SJCRH30 (cell line): ENCODE measurements at regions not wholly inside any gene's neighbourhood (a gene's known extent, or its start where the extent isn't known, plus 50 kb on each side); places are given as distances from the start of the nearest gene placed in this dataset.

Source experiments
- DNase-seq, 2 experiments: peaks; one replicate each; pipeline ENCODE4 v3.0.0-alpha.2; 2015 to 2020
- H3K27ac ChIP-seq: fragments of 250-450 bp; sonication (Bioruptor Pico); 2 replicates; pipeline ENCODE4 v1.5.1; 2020; ENCODE audit warnings: mild to moderate bottlenecking, moderate library complexity
- H3K27me3 ChIP-seq: fragments of 250-450 bp; sonication (Bioruptor Pico); 2 replicates; pipeline ENCODE4 v1.5.1; 2020; ENCODE audit warnings: mild to moderate bottlenecking, moderate library complexity
- H3K36me3 ChIP-seq: fragments of 250-450 bp; sonication (Bioruptor Pico); 2 replicates; pipeline ENCODE4 v1.5.1; 2020; ENCODE audit warnings: mild to moderate bottlenecking, moderate library complexity
- H3K4me1 ChIP-seq: fragments of 250-450 bp; sonication (Bioruptor Pico); 2 replicates; pipeline ENCODE4 v1.5.1; 2020; ENCODE audit warnings: mild to moderate bottlenecking, moderate library complexity
- H3K4me3 ChIP-seq: fragments of 250-450 bp; sonication (Bioruptor Pico); 2 replicates; pipeline ENCODE4 v1.5.1; 2020; ENCODE audit warnings: mild to moderate bottlenecking, moderate library complexity
- H3K9me3 ChIP-seq: fragments of 250-450 bp; sonication (Bioruptor Pico); replicated peaks from 2 replicates; pipeline ENCODE4 v1.5.1; 2020; ENCODE audit warnings: mild to moderate bottlenecking, moderate library complexity

GRCh38 chr15:24861014-24861690 lies 93.6 kb upstream of the SNRPN start:
- Histone ChIP-seq H3K36me3 (no peaks in the 10 kb centered on the region), H3K4me3 (no peak overlapping the region), H3K27me3 (no peaks in the 10 kb centered on the region), H3K9me3 (no peaks in the 10 kb centered on the region), H3K4me1 (no peaks in the 10 kb centered on the region), H3K27ac (no peak overlapping the region)
- DNase-seq: no peak

- no peak overlapping the region for H3K4me3 ChIP-seq
- H3K27ac ChIP-seq: no peak overlapping the region
- no peak for DNase-seq
- H3K27me3 ChIP-seq: no peaks in the 10 kb centered on the region
- no peaks in the 10 kb centered on the region for H3K4me1 ChIP-seq
- no peaks in the 10 kb centered on the region for H3K9me3 ChIP-seq
- no peaks in the 10 kb centered on the region for H3K36me3 ChIP-seq
These were observed 91.9 kb upstream of the SNRPN start for GRCh38 chr15:24862726-24863521.

GRCh38 chr15:24865303-24865702 lies 89.5 kb upstream of the SNRPN start:
- Histone ChIP-seq H3K4me3 (no peak overlapping the region), H3K27ac (no peak overlapping the region), H3K27me3 (no peaks in the 10 kb centered on the region), H3K9me3 (no peaks in the 10 kb centered on the region), H3K4me1 (no peaks in the 10 kb centered on the region), H3K36me3 (no peaks in the 10 kb centered on the region)
- no peak for DNase-seq

GRCh38 chr15:24877174-24877573 lies 77.6 kb upstream of the SNRPN start:
- Histone ChIP-seq H3K27ac (no peak overlapping the region), H3K27me3 (no peaks in the 10 kb centered on the region), H3K4me1 (no peaks in the 10 kb centered on the region), H3K36me3 (no peaks in the 10 kb centered on the region), H3K9me3 (no peaks in the 10 kb centered on the region), H3K4me3 (no peak overlapping the region)
- no peak for DNase-seq

- no peaks in the 10 kb centered on the region for H3K27me3 ChIP-seq
- no peaks in the 10 kb centered on the region for H3K9me3 ChIP-seq
- H3K4me1 ChIP-seq: no peaks in the 10 kb centered on the region
- no peaks in the 10 kb centered on the region for H3K36me3 ChIP-seq
- H3K27ac ChIP-seq: peak overlapping the region; percentile 29; the same call in 1 of the 2 replicates
- peak overlapping the region; percentile 43 for H3K4me3 ChIP-seq
- peak; percentile 30 to 51 for DNase-seq
These were observed 76.6 kb upstream of the SNRPN start for GRCh38 chr15:24878153-24878552.

GRCh38 chr15:24879492-24879891 lies 75.3 kb upstream of the SNRPN start:
- H3K9me3 ChIP-seq: no peaks in the 10 kb centered on the region
- no peak for DNase-seq
- no peaks in the 10 kb centered on the region for H3K4me1 ChIP-seq
- no peaks in the 10 kb centered on the region for H3K27me3 ChIP-seq
- no peak overlapping the region for H3K27ac ChIP-seq
- no peak overlapping the region for H3K4me3 ChIP-seq
- no peaks in the 10 kb centered on the region for H3K36me3 ChIP-seq

GRCh38 chr15:24880663-24881062 lies 74.1 kb upstream of the SNRPN start:
- H3K27me3 ChIP-seq: no peaks in the 10 kb centered on the region
- no peaks in the 10 kb centered on the region for H3K4me1 ChIP-seq
- H3K36me3 ChIP-seq: no peaks in the 10 kb centered on the region
- H3K9me3 ChIP-seq: no peaks in the 10 kb centered on the region
- no peak for DNase-seq
- H3K4me3 ChIP-seq: no peak overlapping the region
- H3K27ac ChIP-seq: no peak overlapping the region

GRCh38 chr15:24886538-24886937 lies 68.2 kb upstream of the SNRPN start:
- no peaks in the 10 kb centered on the region for H3K4me1 ChIP-seq
- no peak overlapping the region for H3K4me3 ChIP-seq
- no peak overlapping the region for H3K27ac ChIP-seq
- no peak for DNase-seq
- H3K9me3 ChIP-seq: no peaks in the 10 kb centered on the region
- no peaks in the 10 kb centered on the region for H3K36me3 ChIP-seq
- H3K27me3 ChIP-seq: no peaks in the 10 kb centered on the region

- Histone ChIP-seq H3K4me3 (no peak overlapping the region), H3K27me3 (no peaks in the 10 kb centered on the region), H3K36me3 (no peaks in the 10 kb centered on the region), H3K9me3 (peaks cover 5% of the 10 kb centered on the region; the same call in 1 of the 2 replicates), H3K4me1 (peaks cover 22% of the 10 kb centered on the region), H3K27ac (peak overlapping the region; percentile 48)
- peak; percentile 59 to 66 for DNase-seq
These were observed 56.0 kb upstream of the SNRPN start for GRCh38 chr15:24898715-24899272.

GRCh38 chr15:24899367-24899766 lies 55.4 kb upstream of the SNRPN start:
- peaks cover 5% of the 10 kb centered on the region; the same call in 1 of the 2 replicates for H3K9me3 ChIP-seq
- peaks cover 22% of the 10 kb centered on the region for H3K4me1 ChIP-seq
- H3K27me3 ChIP-seq: no peaks in the 10 kb centered on the region
- no peaks in the 10 kb centered on the region for H3K36me3 ChIP-seq
- peak in 1 of 2 experiments; percentile 13 for DNase-seq
- peak overlapping the region; percentile 48 for H3K27ac ChIP-seq
- no peak overlapping the region for H3K4me3 ChIP-seq

- no peak overlapping the region for H3K4me3 ChIP-seq
These were observed 55.0 kb upstream of the SNRPN start for GRCh38 chr15:24899795-24900194.

GRCh38 chr15:24901409-24901808 lies 53.4 kb upstream of the SNRPN start:
- H3K36me3 ChIP-seq: no peaks in the 10 kb centered on the region
- no peaks in the 10 kb centered on the region for H3K27me3 ChIP-seq
- peaks cover 5% of the 10 kb centered on the region; the same call in 1 of the 2 replicates for H3K9me3 ChIP-seq
- peaks cover 22% of the 10 kb centered on the region for H3K4me1 ChIP-seq
- no peak overlapping the region for H3K4me3 ChIP-seq
- no peak for DNase-seq
- no peak overlapping the region for H3K27ac ChIP-seq

More at GRCh38 chr15:24899795-24900194, 55.0 kb upstream of the SNRPN start:
- H3K27ac ChIP-seq: peak overlapping the region; percentile 48
- DNase-seq: peak; percentile 17 to 34
- H3K36me3 ChIP-seq: no peaks in the 10 kb centered on the region
- no peaks in the 10 kb centered on the region for H3K27me3 ChIP-seq
- peaks cover 22% of the 10 kb centered on the region for H3K4me1 ChIP-seq
- peaks cover 5% of the 10 kb centered on the region; the same call in 1 of the 2 replicates for H3K9me3 ChIP-seq
